ENCODE measurements at regions not wholly inside any gene's neighbourhood (a gene's known extent, or its start where the extent isn't known, plus 50 kb on each side); places are given as distances from the start of the nearest gene placed in this dataset.

DNA sequence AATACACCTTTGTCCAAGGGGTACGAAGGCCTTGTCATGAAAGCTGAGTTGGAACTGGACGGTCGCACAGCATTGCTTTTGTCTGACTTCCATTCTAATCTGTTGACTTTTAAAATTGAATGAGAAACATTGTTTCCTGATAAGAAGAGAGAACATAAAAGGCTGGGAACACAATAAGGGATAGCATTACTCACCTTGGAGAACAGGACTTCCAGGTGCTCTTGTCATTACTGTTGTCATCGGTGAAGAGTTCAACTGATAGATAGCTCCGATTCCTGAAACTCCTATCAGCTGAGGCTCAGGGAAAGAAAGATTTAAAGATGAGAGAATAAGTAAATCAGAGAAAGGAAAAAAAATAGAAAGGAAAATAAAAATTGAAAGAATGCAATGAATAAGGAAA, 351.1 kb downstream of the KCNJ2 start:
- no peak for TF ChIP-seq EP300 (IDR thresholded peaks at IDR 0.05)
- TF ChIP-seq, protein P1, sequence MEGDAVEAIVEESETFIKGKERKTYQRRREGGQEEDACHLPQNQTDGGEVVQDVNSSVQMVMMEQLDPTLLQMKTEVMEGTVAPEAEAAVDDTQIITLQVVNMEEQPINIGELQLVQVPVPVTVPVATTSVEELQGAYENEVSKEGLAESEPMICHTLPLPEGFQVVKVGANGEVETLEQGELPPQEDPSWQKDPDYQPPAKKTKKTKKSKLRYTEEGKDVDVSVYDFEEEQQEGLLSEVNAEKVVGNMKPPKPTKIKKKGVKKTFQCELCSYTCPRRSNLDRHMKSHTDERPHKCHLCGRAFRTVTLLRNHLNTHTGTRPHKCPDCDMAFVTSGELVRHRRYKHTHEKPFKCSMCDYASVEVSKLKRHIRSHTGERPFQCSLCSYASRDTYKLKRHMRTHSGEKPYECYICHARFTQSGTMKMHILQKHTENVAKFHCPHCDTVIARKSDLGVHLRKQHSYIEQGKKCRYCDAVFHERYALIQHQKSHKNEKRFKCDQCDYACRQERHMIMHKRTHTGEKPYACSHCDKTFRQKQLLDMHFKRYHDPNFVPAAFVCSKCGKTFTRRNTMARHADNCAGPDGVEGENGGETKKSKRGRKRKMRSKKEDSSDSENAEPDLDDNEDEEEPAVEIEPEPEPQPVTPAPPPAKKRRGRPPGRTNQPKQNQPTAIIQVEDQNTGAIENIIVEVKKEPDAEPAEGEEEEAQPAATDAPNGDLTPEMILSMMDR (IDR thresholded peaks at IDR 0.05) = no peak

Data from ovary (tissue), 3 donors.